Myocyte (in vitro differentiated cells): ENCODE measurements at regions not wholly inside any gene's neighbourhood (a gene's known extent, or its start where the extent isn't known, plus 50 kb on each side); places are given as distances from the start of the nearest gene placed in this dataset.

Source experiments
- DNase-seq: peaks from one replicate; pipeline ENCODE4 v3.0.0-alpha.2; 2012; ENCODE audit warnings: low read depth

- peak; percentile 24 for DNase-seq
Measured at GRCh38 chr21:35850542-35851103, 209.7 kb downstream of the SETD4 start.

- peak; percentile 59 for DNase-seq
Measured at GRCh38 chr21:35850029-35850428, 210.3 kb downstream of the SETD4 start.

- no peak for DNase-seq
Measured at GRCh38 chr21:35849144-35849543, 211.2 kb downstream of the SETD4 start.

- no peak for DNase-seq
Measured at GRCh38 chr21:35843911-35844667, 216.2 kb downstream of the SETD4 start.

GRCh38 chr21:35840949-35841348, 219.4 kb downstream of the SETD4 start:
- DNase-seq = no peak

GRCh38 chr21:35840197-35840799, 220.0 kb downstream of the SETD4 start:
- peak; percentile 81 for DNase-seq

GRCh38 chr21:35838987-35839763, 221.2 kb downstream of the SETD4 start:
- DNase-seq = peak; percentile 71

- no peak for DNase-seq
Measured at GRCh38 chr21:35838350-35838749, 222.0 kb downstream of the SETD4 start.

GRCh38 chr21:35833991-35834390, 226.3 kb downstream of the SETD4 start:
- no peak for DNase-seq

- DNase-seq = no peak
Measured at GRCh38 chr21:35833388-35833787, 226.9 kb downstream of the SETD4 start.

GRCh38 chr21:35831230-35831629, 229.1 kb downstream of the SETD4 start:
- DNase-seq = no peak

- DNase-seq = no peak
Measured at GRCh38 chr21:35829067-35829466, 231.3 kb downstream of the SETD4 start.

- no peak for DNase-seq
Measured at GRCh38 chr21:35828161-35828560, 232.2 kb downstream of the SETD4 start.

- no peak for DNase-seq
Measured at GRCh38 chr21:35827004-35827403, 233.3 kb downstream of the SETD4 start.

GRCh38 chr21:35825370-35826353, 234.7 kb downstream of the SETD4 start:
- no peak for DNase-seq

GRCh38 chr21:35824136-35824535, 236.2 kb downstream of the SETD4 start:
- no peak for DNase-seq

- DNase-seq = no peak
Measured at GRCh38 chr21:35819134-35819533, 241.2 kb downstream of the SETD4 start.

GRCh38 chr21:35818597-35818996, 241.7 kb downstream of the SETD4 start:
- no peak for DNase-seq

- no peak for DNase-seq
Measured at GRCh38 chr21:35814858-35815619, 245.3 kb downstream of the SETD4 start.

GRCh38 chr21:35812679-35813078, 247.6 kb downstream of the SETD4 start:
- no peak for DNase-seq
